ENCODE measurements at regions not wholly inside any gene's neighbourhood (a gene's known extent, or its start where the extent isn't known, plus 50 kb on each side); places are given as distances from the start of the nearest gene placed in this dataset.
"Not testable (repeated sequence)": the region's sequence is repeated elsewhere in the genome, so short reads cannot be mapped to it uniquely, and the experiment has no call there.

DNA sequence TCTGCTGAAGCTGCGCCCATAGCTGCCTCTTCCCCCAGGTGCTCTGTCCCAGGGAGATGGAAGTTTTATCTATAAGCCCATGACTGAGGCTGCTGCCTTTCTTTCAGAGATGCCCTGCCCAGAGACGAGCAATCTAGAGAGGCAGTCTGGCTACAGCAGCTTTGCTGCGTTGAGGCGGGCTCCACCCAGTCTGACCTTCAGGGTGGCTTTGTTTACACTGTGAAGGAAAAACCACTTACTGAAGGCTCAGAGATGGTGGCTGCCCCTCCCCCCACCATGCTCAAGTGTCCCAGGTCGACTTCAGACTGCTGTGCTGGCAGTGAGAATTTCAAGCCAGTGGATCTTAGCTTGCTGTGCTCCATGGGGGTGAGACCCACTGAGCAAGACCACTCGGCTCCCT, 1029.9 kb upstream of the COX7C start:
- TF ChIP-seq, protein P1, sequence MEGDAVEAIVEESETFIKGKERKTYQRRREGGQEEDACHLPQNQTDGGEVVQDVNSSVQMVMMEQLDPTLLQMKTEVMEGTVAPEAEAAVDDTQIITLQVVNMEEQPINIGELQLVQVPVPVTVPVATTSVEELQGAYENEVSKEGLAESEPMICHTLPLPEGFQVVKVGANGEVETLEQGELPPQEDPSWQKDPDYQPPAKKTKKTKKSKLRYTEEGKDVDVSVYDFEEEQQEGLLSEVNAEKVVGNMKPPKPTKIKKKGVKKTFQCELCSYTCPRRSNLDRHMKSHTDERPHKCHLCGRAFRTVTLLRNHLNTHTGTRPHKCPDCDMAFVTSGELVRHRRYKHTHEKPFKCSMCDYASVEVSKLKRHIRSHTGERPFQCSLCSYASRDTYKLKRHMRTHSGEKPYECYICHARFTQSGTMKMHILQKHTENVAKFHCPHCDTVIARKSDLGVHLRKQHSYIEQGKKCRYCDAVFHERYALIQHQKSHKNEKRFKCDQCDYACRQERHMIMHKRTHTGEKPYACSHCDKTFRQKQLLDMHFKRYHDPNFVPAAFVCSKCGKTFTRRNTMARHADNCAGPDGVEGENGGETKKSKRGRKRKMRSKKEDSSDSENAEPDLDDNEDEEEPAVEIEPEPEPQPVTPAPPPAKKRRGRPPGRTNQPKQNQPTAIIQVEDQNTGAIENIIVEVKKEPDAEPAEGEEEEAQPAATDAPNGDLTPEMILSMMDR (IDR thresholded peaks at IDR 0.05; ENCODE audit: low read depth, low read length) = not testable (repeated sequence)
- TF ChIP-seq, protein P2, sequence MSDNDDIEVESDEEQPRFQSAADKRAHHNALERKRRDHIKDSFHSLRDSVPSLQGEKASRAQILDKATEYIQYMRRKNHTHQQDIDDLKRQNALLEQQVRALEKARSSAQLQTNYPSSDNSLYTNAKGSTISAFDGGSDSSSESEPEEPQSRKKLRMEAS (IDR thresholded peaks at IDR 0.05; ENCODE audit: low read depth, low read length) = not testable (repeated sequence)

All from NB4 (cell line).